D721Med (cell line): ENCODE measurements at regions not wholly inside any gene's neighbourhood (a gene's known extent, or its start where the extent isn't known, plus 50 kb on each side); places are given as distances from the start of the nearest gene placed in this dataset.

ENCODE experiments used
- DNase-seq: peaks from one replicate; pipeline ENCODE4 v3.0.0; 2011; ENCODE audit warnings: low spot score; ENCODE audit not compliant: insufficient read length
- FAIRE-seq: peaks from 2 replicates; lab custom pipeline; 2011; peaks lifted over from hg19 to GRCh38; lab: Jason Lieb, UNC
- CTCF ChIP-seq: IDR thresholded peaks from 2 replicates; pipeline ENCODE4 v1.5.1; 2012; ENCODE audit warnings: mild to moderate bottlenecking, control low read depth; ENCODE audit not compliant: insufficient read depth; ENCODE audit errors: missing control alignments

DNA sequence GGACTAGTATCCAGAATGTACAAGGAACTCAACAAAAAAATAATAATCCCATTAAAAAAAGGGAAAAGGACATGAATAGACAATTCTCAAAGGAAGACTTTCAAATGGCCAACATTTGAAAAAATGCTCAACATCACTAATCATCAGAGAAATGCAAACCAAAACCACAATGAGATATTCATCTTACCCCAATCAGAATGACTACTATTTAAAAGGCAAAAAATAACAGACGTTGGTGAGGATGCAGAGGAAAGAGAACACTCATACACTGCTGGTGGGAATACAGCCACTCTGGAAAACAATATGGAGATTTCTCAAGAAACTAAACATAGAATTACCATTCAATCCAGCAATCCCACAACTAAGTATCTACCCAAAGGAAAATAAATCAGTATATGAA is 133.1 kb downstream of the KDR start:
- DNase-seq (no peak), FAIRE-seq (no peak)
- TF ChIP-seq CTCF: no peak

DNA sequence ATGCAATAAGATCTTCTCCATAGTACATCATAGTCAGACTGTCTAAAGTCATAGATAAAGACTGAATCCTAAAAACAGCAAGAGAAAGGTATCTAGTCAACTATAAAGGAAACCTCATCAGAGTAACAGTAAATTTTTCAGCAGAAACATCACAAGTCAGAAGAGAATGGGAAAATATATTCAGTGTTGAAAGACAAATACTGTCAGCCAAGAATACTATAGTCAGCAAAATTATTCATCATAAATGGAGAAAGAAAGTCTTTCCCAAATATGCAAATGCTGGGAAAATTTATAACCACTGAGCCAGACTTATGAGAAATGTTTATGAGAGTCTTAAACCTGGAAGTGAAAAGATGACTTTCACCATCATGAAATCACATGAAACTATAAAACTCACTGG is 136.7 kb downstream of the KDR start:
- TF ChIP-seq CTCF: no peak
- FAIRE-seq (no peak), DNase-seq (no peak)

DNA sequence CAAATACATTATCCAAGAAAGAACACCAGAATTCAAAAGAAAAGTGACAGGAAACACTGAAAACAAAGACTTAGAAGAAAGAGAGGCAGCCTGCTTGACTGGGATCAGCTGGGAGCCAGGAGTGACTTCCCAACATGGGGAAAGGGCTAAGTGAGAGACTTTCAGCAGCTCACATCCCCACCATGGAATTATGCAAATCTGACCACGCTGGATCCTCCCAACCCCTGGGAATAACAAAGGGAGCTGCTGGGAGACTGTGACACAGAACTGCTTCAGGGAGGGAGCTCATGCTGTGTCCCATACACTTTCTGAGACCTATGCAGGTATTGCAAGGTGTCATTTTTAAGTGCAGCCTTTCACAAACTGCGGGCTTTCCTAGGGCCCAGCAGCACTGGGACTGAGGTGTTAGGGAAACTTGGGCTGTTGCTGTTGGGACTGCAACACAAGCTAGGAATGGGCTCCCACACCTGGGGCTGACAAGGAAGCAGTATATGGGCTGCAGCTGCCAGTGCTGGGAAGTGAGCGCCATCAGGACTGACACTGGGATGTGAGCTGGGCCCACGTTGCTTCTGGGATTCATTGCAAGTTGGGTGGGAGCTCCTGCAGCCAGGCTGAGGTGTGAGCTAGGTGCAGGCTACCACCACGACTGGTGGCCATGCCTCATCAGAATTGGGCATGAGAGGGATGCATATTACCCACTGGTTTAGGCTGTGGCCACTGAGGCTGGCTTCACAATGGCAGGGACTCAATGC is 139.1 kb downstream of the KDR start:
- DNase-seq (no peak), FAIRE-seq (no peak)
- TF ChIP-seq CTCF: no peak

- FAIRE-seq (no peak), DNase-seq (no peak)
- no peak for TF ChIP-seq CTCF
These were observed 148.7 kb downstream of the KDR start for GRCh38 chr4:54976682-54977081.

GRCh38 chr4:54976031-54976430 is 149.4 kb downstream of the KDR start:
- no peak for FAIRE-seq
- TF ChIP-seq CTCF: no peak
- no peak for DNase-seq

DNA sequence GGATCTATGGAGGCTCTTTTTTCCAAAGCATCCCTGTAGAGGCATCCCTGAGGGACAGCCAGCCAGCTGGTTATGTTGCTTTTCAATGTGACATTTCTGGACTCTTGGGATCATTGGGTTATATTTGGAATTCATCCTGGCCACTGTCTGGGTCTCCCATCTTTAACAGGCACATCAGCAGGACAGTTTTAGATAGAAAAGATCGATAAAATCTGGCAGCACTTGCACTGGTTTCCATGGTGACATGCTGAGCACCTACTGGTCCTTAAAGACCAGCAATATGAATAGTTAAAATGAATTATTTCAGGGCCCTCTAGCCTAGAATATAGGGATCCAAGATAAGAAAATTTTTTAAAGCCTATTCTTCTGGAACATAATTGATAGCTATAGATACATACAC is 151.6 kb downstream of the KDR start:
- no peak for TF ChIP-seq CTCF
- FAIRE-seq (no peak), DNase-seq (no peak)

GRCh38 chr4:54971474-54971950 is 153.9 kb downstream of the KDR start:
- peak; percentile 68 for TF ChIP-seq CTCF
- peak; percentile 48 for FAIRE-seq
- peak; percentile 17 for DNase-seq
